Suprapubic skin (tissue), 4 donors: ENCODE measurements at regions not wholly inside any gene's neighbourhood (a gene's known extent, or its start where the extent isn't known, plus 50 kb on each side); places are given as distances from the start of the nearest gene placed in this dataset.

ENCODE experiments used
- POLR2A ChIP-seq, 2 donors: fragments of 450-650 bp; IDR thresholded peaks; one replicate each; pipeline ENCODE4 v1.6.1; 2017; ENCODE audit warnings: antibody characterized with exemption in 2 of 2, mild to moderate bottlenecking in 2 of 2, moderate library complexity in 2 of 2
- POLR2AphosphoS5 ChIP-seq, 3 donors: sonication (generic); formaldehyde crosslinking; IDR thresholded peaks; one replicate each; pipeline ENCODE4 v1.6.1; 2017; ENCODE audit warnings: antibody characterized with exemption in 3 of 3
- TF ChIP-seq, protein P1 (sequence below), 2 donors: fragments of 200-600 bp in 1 of 2; fragments of 450-650 bp in 1 of 2; sonication (generic) in 1 of 2; IDR thresholded peaks; one replicate each; pipeline ENCODE4 v1.5.1; 2016 to 2019; ENCODE audit warnings: antibody characterized with exemption in 2 of 2, mild to moderate bottlenecking in 1 of 2, moderate library complexity in 1 of 2

DNA sequence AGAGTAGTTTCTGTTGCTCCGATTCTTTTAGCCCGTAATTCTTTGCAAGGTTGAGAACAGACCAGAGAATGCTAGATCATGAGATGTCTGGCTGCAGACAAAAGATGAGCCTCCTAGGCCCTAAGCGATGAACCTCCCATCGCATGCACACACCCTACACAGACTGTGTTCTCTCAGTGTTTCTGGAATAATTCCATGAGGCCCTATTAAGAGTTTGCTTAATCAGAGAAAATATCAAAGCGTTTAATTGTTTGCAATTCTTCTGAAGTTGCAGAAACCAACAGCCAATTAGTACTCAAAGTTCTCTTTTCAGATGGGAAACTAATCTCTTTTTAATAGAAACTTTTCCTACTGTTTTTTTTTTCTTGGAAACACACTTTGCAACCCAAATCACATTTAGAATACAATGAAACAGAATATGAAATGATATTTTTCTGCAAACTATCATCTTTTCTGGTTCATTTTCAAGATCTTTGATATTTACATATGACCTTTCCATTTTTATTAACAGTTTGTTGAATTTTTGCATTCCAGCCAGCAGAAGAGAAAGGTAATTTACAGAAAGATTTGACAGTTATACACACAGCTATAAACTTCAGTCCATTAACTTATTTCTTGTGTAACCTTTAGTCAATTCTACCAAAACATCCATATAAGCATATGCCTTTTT lies 1525.6 kb downstream of the ARAP2 start:
- TF ChIP-seq, protein P1, sequence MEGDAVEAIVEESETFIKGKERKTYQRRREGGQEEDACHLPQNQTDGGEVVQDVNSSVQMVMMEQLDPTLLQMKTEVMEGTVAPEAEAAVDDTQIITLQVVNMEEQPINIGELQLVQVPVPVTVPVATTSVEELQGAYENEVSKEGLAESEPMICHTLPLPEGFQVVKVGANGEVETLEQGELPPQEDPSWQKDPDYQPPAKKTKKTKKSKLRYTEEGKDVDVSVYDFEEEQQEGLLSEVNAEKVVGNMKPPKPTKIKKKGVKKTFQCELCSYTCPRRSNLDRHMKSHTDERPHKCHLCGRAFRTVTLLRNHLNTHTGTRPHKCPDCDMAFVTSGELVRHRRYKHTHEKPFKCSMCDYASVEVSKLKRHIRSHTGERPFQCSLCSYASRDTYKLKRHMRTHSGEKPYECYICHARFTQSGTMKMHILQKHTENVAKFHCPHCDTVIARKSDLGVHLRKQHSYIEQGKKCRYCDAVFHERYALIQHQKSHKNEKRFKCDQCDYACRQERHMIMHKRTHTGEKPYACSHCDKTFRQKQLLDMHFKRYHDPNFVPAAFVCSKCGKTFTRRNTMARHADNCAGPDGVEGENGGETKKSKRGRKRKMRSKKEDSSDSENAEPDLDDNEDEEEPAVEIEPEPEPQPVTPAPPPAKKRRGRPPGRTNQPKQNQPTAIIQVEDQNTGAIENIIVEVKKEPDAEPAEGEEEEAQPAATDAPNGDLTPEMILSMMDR (IDR thresholded peaks at IDR 0.05): no peak
- TF ChIP-seq POLR2A (IDR thresholded peaks at IDR 0.05) (no peak), POLR2AphosphoS5 (IDR thresholded peaks at IDR 0.05) (no peak)
